K562 (cell line): ENCODE measurements at regions not wholly inside any gene's neighbourhood (a gene's known extent, or its start where the extent isn't known, plus 50 kb on each side); places are given as distances from the start of the nearest gene placed in this dataset.

ENCODE experiments used
- ADNP ChIP-seq: fragments of 200-800 bp; sonication (Bioruptor generic); IDR thresholded peaks from 2 replicates; pipeline ENCODE4 v1.6.1; 2016; ENCODE audit warnings: missing genetic modification characterization, missing compliant biosample characterization
- CHD1 ChIP-seq: fragments of 200-600 bp; sonication (generic); IDR thresholded peaks from one replicate; pipeline ENCODE4 v1.6.1; 2012; ENCODE audit warnings: mild to moderate bottlenecking, moderate library complexity, low read length, inconsistent platforms
- ETV6 ChIP-seq, 3 experiments: fragments of 150-350 bp in 1 of 3; sonication (generic) in 1 of 3; formaldehyde crosslinking in 1 of 3; IDR thresholded peaks; 2 replicates each; pipeline versions ENCODE4 v1.6.1 to v1.8.0; 2014 to 2022; ENCODE audit warnings: borderline replicate concordance in 2 of 3, low read depth in 2 of 3, antibody characterized with exemption in 1 of 3, low read length in 1 of 3, mild to moderate bottlenecking in 1 of 3, missing genetic modification reagents in 1 of 3
- NELFE ChIP-seq: IDR thresholded peaks from 2 replicates; pipeline ENCODE4 v1.6.1; 2011; ENCODE audit warnings: mild to moderate bottlenecking; ENCODE audit not compliant: insufficient read depth, insufficient read length
- NFATC3 ChIP-seq: fragments of 450-650 bp; IDR thresholded peaks from 2 replicates; pipeline ENCODE4 v1.6.1; 2017; ENCODE audit warnings: mild to moderate bottlenecking
- NR3C1 ChIP-seq: sonication (generic); formaldehyde crosslinking; IDR thresholded peaks from 2 replicates; pipeline ENCODE4 v1.8.1; 2022; ENCODE audit warnings: missing genetic modification reagents
- SIN3B ChIP-seq: fragments of 450-650 bp; IDR thresholded peaks from 2 replicates; pipeline ENCODE4 v1.6.1; 2017; ENCODE audit warnings: low read depth, mild to moderate bottlenecking, moderate library complexity
- TF ChIP-seq, protein P1 (sequence below): fragments of 150-350 bp; conservative IDR thresholded peaks from 2 replicates; pipeline ENCODE4 v1.6.1; 2014; ENCODE audit warnings: low read length
- TF ChIP-seq, protein P2 (sequence below): sonication (generic); formaldehyde crosslinking; IDR thresholded peaks from 2 replicates; pipeline ENCODE4 v1.8.0; 2022; ENCODE audit warnings: mild to moderate bottlenecking, low read depth, missing genetic modification reagents
- TF ChIP-seq, protein P3 (sequence below), 3 experiments: IDR thresholded peaks in 2 of 3; conservative IDR thresholded peaks in 1 of 3; 2 replicates each; pipeline ENCODE4 v1.5.1; 2011 to 2012; ENCODE audit warnings: low read length in 3 of 3, mild to moderate bottlenecking in 3 of 3, control low read depth in 2 of 3, improper control_type of control experiment in 1 of 3, inconsistent platforms in 1 of 3, low read depth in 1 of 3, mixed read lengths in 1 of 3, moderate library complexity in 1 of 3; ENCODE audit not compliant: insufficient read depth in 2 of 3

DNA sequence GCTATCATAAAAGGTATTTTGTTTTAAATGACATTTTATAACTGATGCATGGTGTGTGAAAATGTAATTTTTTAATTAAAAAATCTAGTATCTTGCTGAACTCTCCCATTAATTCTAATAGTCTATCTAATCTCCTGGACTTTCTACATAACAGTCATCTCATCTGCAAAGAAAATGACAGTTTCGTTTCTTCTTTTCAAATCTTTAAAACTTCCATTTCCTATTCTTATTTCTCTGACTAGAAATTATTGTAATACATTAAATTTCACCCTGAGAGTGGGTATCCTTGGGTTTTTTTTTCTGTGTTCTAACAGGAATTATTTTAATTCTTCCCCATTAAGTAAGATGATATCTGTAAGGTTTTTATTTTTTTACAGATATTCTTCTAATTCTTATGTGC is 120.1 kb downstream of the KCNF1 start:
- TF ChIP-seq CHD1 (no peak), NFATC3 (no peak), NR3C1 (no peak), NELFE (no peak), SIN3B (no peak), ETV6 (IDR thresholded peaks at IDR 0.05; ENCODE audit: borderline replicate concordance in 1 of 2, low read depth in 2 of 2, low read length in 1 of 2) (no peak), ETV6 (CRISPR knock-in tag; IDR thresholded peaks at IDR 0.05; ENCODE audit: borderline replicate concordance) (no peak), ADNP (no peak)
- TF ChIP-seq, protein P1, sequence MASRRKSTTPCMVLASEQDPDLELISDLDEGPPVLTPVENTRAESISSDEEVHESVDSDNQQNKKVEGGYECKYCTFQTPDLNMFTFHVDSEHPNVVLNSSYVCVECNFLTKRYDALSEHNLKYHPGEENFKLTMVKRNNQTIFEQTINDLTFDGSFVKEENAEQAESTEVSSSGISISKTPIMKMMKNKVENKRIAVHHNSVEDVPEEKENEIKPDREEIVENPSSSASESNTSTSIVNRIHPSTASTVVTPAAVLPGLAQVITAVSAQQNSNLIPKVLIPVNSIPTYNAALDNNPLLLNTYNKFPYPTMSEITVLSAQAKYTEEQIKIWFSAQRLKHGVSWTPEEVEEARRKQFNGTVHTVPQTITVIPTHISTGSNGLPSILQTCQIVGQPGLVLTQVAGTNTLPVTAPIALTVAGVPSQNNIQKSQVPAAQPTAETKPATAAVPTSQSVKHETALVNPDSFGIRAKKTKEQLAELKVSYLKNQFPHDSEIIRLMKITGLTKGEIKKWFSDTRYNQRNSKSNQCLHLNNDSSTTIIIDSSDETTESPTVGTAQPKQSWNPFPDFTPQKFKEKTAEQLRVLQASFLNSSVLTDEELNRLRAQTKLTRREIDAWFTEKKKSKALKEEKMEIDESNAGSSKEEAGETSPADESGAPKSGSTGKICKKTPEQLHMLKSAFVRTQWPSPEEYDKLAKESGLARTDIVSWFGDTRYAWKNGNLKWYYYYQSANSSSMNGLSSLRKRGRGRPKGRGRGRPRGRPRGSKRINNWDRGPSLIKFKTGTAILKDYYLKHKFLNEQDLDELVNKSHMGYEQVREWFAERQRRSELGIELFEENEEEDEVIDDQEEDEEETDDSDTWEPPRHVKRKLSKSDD, result no peak
- TF ChIP-seq, protein P2, sequence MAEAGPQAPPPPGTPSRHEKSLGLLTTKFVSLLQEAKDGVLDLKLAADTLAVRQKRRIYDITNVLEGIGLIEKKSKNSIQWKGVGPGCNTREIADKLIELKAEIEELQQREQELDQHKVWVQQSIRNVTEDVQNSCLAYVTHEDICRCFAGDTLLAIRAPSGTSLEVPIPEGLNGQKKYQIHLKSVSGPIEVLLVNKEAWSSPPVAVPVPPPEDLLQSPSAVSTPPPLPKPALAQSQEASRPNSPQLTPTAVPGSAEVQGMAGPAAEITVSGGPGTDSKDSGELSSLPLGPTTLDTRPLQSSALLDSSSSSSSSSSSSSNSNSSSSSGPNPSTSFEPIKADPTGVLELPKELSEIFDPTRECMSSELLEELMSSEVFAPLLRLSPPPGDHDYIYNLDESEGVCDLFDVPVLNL, result no peak
- TF ChIP-seq, protein P3, sequence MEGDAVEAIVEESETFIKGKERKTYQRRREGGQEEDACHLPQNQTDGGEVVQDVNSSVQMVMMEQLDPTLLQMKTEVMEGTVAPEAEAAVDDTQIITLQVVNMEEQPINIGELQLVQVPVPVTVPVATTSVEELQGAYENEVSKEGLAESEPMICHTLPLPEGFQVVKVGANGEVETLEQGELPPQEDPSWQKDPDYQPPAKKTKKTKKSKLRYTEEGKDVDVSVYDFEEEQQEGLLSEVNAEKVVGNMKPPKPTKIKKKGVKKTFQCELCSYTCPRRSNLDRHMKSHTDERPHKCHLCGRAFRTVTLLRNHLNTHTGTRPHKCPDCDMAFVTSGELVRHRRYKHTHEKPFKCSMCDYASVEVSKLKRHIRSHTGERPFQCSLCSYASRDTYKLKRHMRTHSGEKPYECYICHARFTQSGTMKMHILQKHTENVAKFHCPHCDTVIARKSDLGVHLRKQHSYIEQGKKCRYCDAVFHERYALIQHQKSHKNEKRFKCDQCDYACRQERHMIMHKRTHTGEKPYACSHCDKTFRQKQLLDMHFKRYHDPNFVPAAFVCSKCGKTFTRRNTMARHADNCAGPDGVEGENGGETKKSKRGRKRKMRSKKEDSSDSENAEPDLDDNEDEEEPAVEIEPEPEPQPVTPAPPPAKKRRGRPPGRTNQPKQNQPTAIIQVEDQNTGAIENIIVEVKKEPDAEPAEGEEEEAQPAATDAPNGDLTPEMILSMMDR (IDR thresholded peaks at IDR 0.05 in 2 of 3, conservative IDR thresholded peaks at IDR 0.05 in 1 of 3; ENCODE audit: insufficient read depth in 2 of 3, low read depth in 1 of 3, low read length in 3 of 3), result no peak
